ENCODE measurements at regions not wholly inside any gene's neighbourhood (a gene's known extent, or its start where the extent isn't known, plus 50 kb on each side); places are given as distances from the start of the nearest gene placed in this dataset.

- no peak for TF ChIP-seq YY1 (IDR thresholded peaks at IDR 0.05; ENCODE audit: low read depth)
- TF ChIP-seq REST (IDR thresholded peaks at IDR 0.05; ENCODE audit: low read depth): peak; percentile 53; the same call in 1 of the 2 replicates
- no peak for TF ChIP-seq EP300 (IDR thresholded peaks at IDR 0.05; ENCODE audit: borderline replicate concordance)
Measured at GRCh38 chr11:121950160-121950559, 165.9 kb downstream of the BLID start.
